Fibroblast of gingiva (primary cell): ENCODE measurements at regions not wholly inside any gene's neighbourhood (a gene's known extent, or its start where the extent isn't known, plus 50 kb on each side); places are given as distances from the start of the nearest gene placed in this dataset.

ENCODE experiments used
- DNase-seq: peaks from one replicate; pipeline ENCODE4 v3.0.0-alpha.2; 2011; ENCODE audit warnings: low read depth

- no peak for DNase-seq
Observed at GRCh38 chr7:47663851-47664250, 81.9 kb upstream of the TNS3 start.

DNA sequence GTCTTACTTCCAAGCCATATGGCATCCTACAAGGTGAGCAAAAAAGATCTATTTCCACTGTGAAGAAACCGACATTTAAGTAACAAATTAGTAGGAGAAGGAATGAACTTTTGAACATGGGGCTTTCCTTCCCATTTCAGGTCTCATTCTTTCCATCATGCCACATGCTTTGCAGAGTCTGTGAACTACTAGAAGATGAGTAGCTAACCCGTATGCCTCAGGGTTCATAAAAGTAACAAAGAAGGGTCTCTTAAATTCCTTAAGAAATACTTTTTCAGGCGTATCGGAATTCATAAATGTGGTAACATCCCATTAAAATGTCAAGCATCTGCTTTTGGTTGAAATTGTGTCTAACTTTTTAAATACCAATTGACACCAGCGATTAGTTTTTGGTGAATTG lies 81.3 kb upstream of the TNS3 start:
- peak; percentile 74 for DNase-seq

- DNase-seq = no peak
Observed at GRCh38 chr7:47661051-47661714, 79.3 kb upstream of the TNS3 start.

- DNase-seq = no peak
Observed at GRCh38 chr7:47659664-47660462, 78.0 kb upstream of the TNS3 start.

DNA sequence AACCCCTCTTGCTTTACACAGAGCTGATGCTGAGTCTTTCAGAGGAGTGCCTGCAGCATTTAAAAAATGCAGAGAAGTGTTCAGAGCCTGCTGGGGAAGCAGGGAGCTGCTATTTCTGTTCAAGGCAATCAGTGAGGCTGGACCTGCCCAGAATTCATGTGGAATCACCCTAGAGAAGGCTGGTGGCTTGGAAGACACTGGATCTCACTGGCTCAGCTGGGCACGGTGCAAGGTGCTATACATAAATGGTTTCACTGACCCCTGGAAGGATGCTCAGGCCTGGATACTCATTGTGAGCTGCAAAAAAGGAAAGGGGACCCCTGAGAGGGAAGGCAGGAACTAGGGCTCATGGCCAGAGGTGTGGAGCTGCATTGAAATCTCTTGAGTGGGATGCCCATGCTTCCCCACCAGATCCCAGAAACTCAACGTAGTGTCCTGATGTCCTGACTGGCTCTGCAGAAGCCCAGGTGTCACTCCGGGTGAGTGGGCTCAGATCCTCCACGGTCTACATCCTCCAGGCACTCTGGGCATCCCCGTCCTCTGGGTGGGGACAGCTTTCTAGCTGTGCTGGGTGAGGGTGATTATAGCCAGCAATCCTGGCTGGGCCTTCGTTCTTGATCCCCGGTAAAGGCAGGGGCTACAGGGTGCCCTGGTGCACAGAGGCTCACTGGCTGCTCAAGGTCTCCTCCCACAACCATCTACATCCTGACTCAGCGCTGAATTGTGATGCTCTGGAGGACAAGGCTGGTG lies 77.2 kb upstream of the TNS3 start:
- DNase-seq = no peak

- no peak for DNase-seq
Observed at GRCh38 chr7:47657126-47657525, 75.2 kb upstream of the TNS3 start.

DNA sequence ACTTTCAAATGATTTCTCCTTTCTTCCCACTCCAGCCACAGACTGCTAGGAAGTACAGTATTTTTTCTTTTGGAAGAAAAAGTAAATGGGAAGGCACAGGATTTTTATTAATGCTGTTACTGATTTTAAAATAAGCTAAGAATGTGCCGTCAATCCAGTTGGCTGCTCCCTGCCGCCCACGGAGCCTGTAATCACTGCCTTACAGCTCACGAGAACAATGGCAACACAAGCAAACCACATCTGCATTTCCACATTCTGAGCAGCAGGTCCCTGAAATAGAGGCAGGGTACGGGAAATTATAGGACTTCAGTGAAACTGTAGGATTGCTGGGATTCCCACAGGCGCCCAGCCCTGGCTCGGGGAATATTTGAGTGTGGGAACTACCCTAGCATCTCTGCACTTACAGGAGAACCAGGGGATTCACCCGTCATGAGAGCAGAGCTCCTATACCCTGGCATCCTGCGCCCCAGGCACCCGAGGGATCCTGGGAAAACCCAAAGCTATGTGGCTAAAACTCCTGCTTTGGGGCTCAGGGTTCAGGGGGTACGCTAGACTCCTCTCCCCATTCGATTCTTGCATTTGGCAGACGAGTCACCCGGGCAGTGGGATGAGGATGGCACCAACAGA lies 72.9 kb upstream of the TNS3 start:
- DNase-seq = peak; percentile 48

DNA sequence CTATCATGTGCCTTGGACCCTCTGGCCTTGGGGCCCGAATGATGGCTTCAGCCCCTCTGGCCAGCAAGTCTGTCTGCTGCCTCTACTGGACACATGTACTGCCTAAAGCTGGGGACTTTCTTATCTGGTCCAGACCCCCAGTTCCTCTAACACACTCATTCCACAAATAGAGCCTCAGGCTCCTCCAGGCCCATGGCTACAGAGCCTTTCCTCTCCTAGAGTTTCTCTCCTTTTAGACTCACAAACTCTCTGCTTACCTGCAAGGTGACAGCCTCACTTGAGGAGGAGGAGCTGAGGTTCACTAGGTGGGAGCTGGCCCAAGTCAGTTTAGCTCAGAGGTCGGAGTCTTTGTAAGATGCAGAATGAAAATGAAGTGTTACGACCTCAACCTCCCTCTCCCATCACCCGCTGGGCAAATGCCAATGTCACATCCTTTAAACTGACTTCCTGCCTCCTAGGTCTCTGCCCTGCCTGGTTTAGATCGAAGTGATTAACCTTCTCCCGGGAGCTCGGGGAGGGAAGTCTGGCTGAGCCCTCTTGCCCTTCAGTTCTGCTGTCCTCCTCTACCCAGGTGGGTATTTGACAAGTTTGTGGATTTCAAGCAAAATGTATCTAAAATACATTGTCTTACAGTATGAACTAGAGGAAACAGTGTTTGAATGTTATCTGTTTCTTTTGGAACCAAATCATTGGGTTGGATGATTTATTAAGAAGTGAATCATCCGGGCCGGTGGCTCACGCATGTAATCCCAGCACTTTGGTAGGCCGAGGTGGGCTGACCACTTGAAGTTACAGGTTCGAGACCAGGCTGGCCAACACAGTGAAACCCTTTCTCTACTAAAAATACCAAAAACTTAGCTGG lies 71.9 kb upstream of the TNS3 start:
- peak; percentile 32 for DNase-seq

- no peak for DNase-seq
Observed at GRCh38 chr7:47652591-47652990, 70.7 kb upstream of the TNS3 start.

DNA sequence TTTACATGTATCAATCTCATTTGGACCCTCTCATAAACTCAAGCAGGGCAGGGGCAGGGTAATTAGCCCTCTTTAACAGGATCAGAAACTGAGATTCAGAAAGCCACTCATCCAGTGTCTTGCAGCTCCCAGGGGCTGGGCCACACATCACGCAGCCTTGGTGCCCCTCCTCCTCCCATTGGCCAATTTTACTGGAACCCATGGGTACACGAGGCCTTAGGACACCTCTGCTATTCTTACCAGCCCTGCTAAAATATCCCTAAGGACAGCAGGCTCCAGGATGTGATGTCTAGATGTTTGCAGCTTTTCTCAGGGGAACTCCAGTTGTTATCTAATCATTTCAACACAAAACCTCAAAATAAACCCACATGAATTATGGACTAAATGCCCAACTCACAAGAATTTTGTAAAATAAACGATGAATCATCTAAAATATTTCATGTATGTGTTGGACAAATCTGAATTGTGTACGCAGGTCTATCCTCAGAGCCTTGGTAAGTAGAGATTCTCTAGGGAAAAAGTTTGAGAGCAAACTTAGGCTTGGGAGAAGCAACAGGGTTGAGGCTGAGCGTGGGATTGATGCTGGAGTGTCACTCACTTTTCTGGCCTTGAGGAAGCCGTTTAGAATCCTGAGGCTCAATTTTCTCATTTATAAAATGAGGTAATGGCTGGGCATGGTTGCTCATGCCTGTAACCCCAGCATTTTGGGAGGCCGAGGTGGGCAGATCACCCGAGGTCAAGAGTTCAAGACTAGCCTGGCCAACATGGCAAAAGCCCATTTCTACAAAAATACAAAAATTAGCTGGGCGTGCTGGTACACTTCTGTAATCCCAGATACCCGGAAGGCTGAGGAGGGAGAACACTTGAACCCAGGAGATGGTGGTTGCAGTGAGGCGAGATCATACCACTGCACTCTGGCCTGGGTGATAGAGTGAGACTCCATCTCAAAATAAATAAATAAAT lies 69.7 kb upstream of the TNS3 start:
- peak; percentile 99 for DNase-seq

GRCh38 chr7:47649919-47650318 lies 68.0 kb upstream of the TNS3 start:
- DNase-seq = no peak

DNA sequence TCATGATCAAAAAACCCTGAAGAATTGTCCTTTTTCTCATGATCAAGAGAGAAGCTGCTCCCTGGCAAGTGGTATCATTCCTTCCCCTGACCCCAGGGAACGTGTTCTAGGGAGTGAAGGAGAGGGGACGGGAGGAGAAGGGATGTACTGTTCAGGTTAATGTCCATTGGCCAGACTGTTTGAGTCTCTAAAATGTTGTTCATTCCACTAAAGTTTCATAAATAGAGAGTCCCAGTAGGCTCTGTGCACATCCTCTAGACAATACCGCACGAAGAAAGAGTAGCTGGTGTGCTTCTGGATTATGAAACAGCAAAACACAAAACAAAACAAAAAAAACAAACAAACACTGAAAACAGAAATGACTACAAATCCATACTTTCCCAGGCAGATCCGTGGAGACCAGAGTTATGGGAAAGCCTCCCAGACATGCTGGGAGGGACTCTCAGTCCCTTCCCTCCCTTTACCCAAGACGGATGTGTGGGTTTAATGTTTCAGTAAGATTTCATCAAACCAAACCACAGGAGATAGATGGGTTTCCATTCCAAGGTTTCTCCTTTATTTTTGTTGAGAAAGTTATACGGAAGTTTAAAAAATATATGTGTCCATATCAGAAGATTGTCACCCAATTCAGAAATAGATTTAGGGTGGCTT lies 66.5 kb upstream of the TNS3 start:
- peak; percentile 84 for DNase-seq

GRCh38 chr7:47647918-47648250 lies 66.0 kb upstream of the TNS3 start:
- DNase-seq = no peak

DNA sequence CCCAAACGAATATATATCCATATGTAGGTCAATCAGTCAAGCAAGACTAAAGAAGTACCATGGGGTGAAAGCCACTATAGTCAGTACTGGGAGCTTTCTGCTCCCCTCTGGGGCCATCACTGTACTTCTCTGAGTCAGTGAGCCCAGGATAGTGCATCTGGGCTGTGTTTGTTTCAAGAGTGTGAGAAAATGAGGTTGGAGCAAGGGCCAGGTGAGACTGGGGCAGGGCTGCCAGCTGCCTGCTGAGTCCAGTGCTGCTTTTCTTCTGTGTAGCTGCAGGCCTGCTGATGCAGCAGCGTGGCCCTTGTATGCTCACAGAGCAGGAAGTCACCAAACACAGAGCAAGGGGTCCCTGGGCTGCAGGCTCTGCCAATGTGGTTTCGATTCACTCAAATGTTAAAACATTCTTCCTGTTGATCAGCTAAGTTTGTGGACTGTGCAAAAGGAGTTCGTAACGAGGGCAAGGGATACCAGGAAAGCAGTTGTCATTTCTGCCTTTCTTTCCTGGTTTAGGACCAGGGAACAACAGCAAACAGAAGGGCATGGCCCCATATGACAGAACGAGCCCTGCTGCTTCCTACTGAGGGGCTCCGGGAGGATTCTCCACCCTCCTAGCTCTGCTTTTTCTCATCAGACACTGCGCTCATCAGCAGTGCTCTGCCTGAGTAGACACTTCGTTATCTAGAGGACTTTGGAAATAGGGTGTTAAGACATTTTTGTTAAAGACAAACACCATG lies 65.4 kb upstream of the TNS3 start:
- DNase-seq = no peak

DNA sequence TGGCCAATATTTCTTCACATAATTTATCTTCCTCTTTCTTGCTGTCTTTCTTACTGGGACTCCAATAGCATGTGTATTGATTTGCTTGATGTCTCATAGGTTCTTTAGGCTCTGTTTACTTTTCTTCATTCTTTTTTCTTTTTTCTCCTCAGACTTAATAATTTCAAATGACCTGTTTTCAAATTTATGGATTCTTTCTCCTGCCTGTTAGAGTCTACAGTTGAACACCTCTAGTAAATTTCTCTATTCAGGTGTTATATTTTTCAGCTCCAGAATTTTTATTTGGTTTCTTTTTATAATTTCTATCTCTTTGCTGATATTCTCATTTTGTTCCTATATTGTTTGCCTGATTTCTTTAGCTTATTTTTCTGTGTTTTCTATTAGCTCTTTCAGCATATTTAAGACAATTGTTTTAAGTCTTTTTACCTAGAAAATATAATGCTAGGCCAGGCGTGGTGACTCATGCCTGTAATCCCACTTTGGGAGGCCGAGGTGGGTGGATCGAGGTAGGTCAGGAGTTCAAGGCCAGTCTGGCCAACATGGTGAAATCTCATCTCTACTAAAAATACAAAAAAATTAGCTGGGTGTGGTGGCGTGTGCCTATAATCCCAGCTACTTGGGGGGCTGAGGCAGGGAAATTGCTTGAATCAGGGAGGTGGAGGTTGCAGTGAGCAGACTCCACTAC lies 61.9 kb upstream of the TNS3 start:
- no peak for DNase-seq

- no peak for DNase-seq
Observed at GRCh38 chr7:47640265-47640664, 58.4 kb upstream of the TNS3 start.

DNA sequence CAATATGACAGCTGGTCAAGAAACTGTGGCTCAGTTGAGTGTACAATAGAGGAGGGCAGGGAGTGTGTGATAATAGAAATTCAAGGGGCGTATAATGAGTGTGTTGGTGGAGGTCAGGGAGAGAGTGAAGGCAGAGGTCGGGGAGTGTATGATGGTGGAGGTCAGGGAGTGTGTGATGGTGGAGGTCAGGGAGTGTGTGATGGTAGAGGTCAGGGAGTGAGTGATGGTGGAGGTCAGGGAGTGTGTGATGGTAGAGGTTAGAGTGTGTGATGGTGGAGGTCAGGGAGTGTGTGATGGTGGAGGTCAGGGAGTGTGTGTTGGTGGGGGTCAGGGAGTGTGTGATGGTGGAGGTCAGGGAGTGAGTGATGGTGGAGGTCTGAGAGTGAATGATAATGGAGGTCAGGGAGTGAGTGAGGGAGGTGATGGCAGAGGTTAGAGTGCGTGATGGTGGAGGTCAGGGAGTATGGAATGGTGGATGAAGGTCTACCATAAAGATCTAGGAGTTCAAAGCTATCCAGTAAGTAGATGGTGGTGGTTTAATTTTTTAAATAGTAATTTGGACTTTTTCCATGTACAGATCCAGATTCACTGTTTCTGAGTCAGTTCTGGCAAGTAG lies 57.7 kb upstream of the TNS3 start:
- DNase-seq = no peak

- DNase-seq = no peak
Observed at GRCh38 chr7:47638679-47639315, 56.9 kb upstream of the TNS3 start.
